Spleen (tissue), 11 donors: ENCODE measurements at regions not wholly inside any gene's neighbourhood (a gene's known extent, or its start where the extent isn't known, plus 50 kb on each side); places are given as distances from the start of the nearest gene placed in this dataset.

Experiments used
- DNase-seq: peaks from one replicate; pipeline ENCODE4 v3.0.0-alpha.2; 2020
- H3K27ac ChIP-seq, 8 donors: fragments of 200-600 bp; sonication (generic) in 7 of 8; 1 replicate in 4 of 8; 2 replicates in 4 of 8; pipeline versions ENCODE4 v1.5.0 to v1.8.0; 2016 to 2021; ENCODE audit warnings: inconsistent platforms in 4 of 8, mild to moderate bottlenecking in 4 of 8, moderate library complexity in 1 of 8
- H3K27me3 ChIP-seq, 7 donors: fragments of 200-600 bp; sonication (generic) in 6 of 7; replicated peaks in 1 of 7; 1 replicate in 4 of 7; 2 replicates in 3 of 7; pipeline versions ENCODE4 v1.5.0 to v1.8.0; 2016 to 2021; ENCODE audit warnings: inconsistent platforms in 3 of 7, mild to moderate bottlenecking in 1 of 7
- H3K36me3 ChIP-seq, 6 donors: fragments of 200-600 bp; sonication (generic) in 5 of 6; 1 replicate in 4 of 6; 2 replicates in 2 of 6; pipeline versions ENCODE4 v1.5.0 to v1.8.0; 2016 to 2021; ENCODE audit warnings: inconsistent platforms in 2 of 6
- H3K4me1 ChIP-seq, 6 donors: fragments of 200-600 bp; sonication (generic) in 5 of 6; 1 replicate in 3 of 6; 2 replicates in 3 of 6; pipeline versions ENCODE4 v1.5.0 to v1.8.0; 2016 to 2021; ENCODE audit warnings: inconsistent platforms in 3 of 6
- H3K4me3 ChIP-seq, 8 donors: fragments of 200-600 bp; sonication (generic) in 7 of 8; 1 replicate in 4 of 8; 2 replicates in 4 of 8; pipeline versions ENCODE4 v1.5.0 to v1.8.0; 2016 to 2021; ENCODE audit warnings: inconsistent platforms in 4 of 8, mild to moderate bottlenecking in 4 of 8, moderate library complexity in 2 of 8
- H3K9me3 ChIP-seq, 8 donors: fragments of 200-600 bp; sonication (generic) in 7 of 8; 1 replicate in 4 of 8; 2 replicates in 4 of 8; pipeline versions ENCODE4 v1.5.0 to v1.8.0; 2016 to 2021; ENCODE audit warnings: inconsistent platforms in 4 of 8
- POLR2A ChIP-seq, 3 donors: fragments of 450-650 bp; IDR thresholded peaks; one replicate each; pipeline ENCODE4 v1.5.1; 2017; ENCODE audit warnings: antibody characterized with exemption in 3 of 3, mild to moderate bottlenecking in 1 of 3
- POLR2AphosphoS5 ChIP-seq, 3 donors: sonication (generic); formaldehyde crosslinking; IDR thresholded peaks; one replicate each; pipeline ENCODE4 v1.5.1; 2017; ENCODE audit warnings: antibody characterized with exemption in 3 of 3
- WGBS, 5 donors: extraction: QIAGEN DNeasy Blood & Tissue Kit in 3 of 5; methylation state at CpG; one replicate each; pipeline versions ENCODE4 v1.1.5 to v1.1.7; 2013 to 2018; 5-methylcytosine and 5-hydroxymethylcytosine counted together
- intact Hi-C: fragments of 100-400 bp; cut with DNase I; formaldehyde crosslinking; loops from one replicate; pipeline ENCODE4 v1.15.0; 2023; ENCODE audit warnings: low total_unique reads
- TF ChIP-seq, protein P1 (sequence below), 11 experiments: fragments of 200-600 bp in 7 of 11; fragments of 450-650 bp in 4 of 11; sonication (generic) in 4 of 11; IDR thresholded peaks in 8 of 11; conservative IDR thresholded peaks in 3 of 11; 1 replicate in 7 of 11; 2 replicates in 4 of 11; pipeline versions ENCODE4 v1.4.0 to v1.8.0; 2016 to 2021; ENCODE audit warnings: antibody characterized with exemption in 11 of 11, inconsistent platforms in 4 of 11, mild to moderate bottlenecking in 1 of 11
- donor health status: healthy with polysubstance abuse.
- donor health status: DM: no; HTN: no; CAD: no; lungs with moderate emphysema.
- donor health status: DM: no; HTN: no; CAD: no.
- donor health status: Bipolar disorder and iron deficiency.
- donor health status: healthy.
- donor health status: DM: no; HTN: no; CAD: no.
- donor health status: DM: yes; HTN: yes; CAD: no.

DNA sequence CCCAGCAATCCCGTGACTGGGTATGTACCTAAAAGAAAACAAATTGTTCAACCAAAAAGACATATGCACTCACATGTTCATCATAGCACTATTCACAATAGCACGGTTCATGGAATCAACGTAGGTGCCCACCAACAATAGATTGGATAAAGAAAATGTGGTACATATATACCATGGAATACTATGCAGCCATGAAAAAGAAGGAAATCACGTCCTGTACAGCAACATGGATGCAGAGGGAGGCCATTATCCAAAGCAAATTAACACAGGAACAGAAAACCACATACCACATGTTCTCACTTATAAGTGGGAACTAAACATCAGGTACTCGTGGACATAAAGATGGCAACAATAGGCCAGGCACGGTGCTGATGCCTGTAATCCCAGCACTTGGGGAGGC, 207.9 kb upstream of the TNP1 start:
- peaks cover 0 to 10% (median 0%) of the 10 kb centered on the region in 7 donors for H3K27me3 ChIP-seq
- no peak overlapping the region for H3K4me3 ChIP-seq
- DNase-seq = no peak
- TF ChIP-seq, protein P1, sequence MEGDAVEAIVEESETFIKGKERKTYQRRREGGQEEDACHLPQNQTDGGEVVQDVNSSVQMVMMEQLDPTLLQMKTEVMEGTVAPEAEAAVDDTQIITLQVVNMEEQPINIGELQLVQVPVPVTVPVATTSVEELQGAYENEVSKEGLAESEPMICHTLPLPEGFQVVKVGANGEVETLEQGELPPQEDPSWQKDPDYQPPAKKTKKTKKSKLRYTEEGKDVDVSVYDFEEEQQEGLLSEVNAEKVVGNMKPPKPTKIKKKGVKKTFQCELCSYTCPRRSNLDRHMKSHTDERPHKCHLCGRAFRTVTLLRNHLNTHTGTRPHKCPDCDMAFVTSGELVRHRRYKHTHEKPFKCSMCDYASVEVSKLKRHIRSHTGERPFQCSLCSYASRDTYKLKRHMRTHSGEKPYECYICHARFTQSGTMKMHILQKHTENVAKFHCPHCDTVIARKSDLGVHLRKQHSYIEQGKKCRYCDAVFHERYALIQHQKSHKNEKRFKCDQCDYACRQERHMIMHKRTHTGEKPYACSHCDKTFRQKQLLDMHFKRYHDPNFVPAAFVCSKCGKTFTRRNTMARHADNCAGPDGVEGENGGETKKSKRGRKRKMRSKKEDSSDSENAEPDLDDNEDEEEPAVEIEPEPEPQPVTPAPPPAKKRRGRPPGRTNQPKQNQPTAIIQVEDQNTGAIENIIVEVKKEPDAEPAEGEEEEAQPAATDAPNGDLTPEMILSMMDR (IDR thresholded peaks at IDR 0.05 in 8 of 11, conservative IDR thresholded peaks at IDR 0.05 in 3 of 11) = no peak
- no peak for TF ChIP-seq POLR2AphosphoS5 (IDR thresholded peaks at IDR 0.05)
- no peak for TF ChIP-seq POLR2A (IDR thresholded peaks at IDR 0.05)
- no peak overlapping the region for H3K27ac ChIP-seq
- intact Hi-C loops = no loop called here
- peaks cover 0 to 7% (median 2%) of the 10 kb centered on the region in 8 donors for H3K9me3 ChIP-seq
- H3K36me3 ChIP-seq = no peaks in the 10 kb centered on the region
- H3K4me1 ChIP-seq = peaks cover 0 to 9% (median 2%) of the 10 kb centered on the region in 6 donors
- WGBS, 5 donors = 87 to 96% (median 92%) methylated on average over 6 of the region's 6 CpGs

DNA sequence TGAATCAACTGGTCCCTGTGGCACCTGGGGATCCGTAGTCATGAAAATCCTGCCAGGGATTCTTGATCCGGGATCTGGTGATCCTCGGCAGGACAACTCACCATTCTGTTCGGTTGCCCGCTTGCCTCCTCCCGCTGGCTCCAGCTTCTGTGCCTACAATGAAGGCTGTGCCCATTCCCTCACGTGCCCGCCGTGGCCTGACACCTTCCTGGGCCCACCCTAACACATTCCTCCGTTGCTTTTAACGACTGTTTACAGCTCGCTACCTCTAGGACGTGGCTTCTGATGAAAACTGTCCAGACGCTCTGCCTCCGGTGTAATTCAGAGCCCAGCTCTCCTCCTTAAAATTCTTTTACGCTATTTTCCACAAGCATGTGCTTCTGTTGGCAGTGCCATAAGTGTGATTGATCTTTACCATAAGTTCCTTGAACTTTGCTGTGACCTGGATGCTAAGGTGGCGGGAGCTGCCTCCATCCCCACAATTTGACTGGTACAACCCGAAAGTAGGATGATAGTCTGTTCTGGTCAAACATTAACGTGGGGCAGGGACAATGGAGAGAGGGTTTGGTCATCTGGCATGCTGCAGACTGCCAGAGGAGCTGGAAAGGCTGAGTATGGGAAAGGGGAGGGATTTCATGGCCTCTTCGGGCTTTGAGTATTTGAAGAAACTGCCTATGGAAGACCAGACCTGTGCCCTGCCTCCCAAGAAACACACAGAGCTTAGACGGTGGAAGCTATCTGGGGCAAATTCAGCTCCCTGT, 206.8 kb upstream of the TNP1 start:
- Histone ChIP-seq H3K27ac (no peak overlapping the region), H3K9me3 (peaks cover 0 to 7% (median 2%) of the 10 kb centered on the region in 8 donors), H3K27me3 (peaks cover 0 to 10% (median 0%) of the 10 kb centered on the region in 7 donors), H3K4me3 (no peak overlapping the region), H3K4me1 (peaks cover 0 to 9% (median 2%) of the 10 kb centered on the region in 6 donors), H3K36me3 (no peaks in the 10 kb centered on the region)
- no peak for DNase-seq
- TF ChIP-seq, protein P1 (IDR thresholded peaks at IDR 0.05 in 8 of 11, conservative IDR thresholded peaks at IDR 0.05 in 3 of 11) = no peak
- TF ChIP-seq POLR2A (IDR thresholded peaks at IDR 0.05) (no peak), POLR2AphosphoS5 (IDR thresholded peaks at IDR 0.05) (no peak)
- 85 to 91% (median 89%) methylated on average over 21 of the region's 21 CpGs for WGBS, 5 donors
- intact Hi-C loops = no loop called here

DNA sequence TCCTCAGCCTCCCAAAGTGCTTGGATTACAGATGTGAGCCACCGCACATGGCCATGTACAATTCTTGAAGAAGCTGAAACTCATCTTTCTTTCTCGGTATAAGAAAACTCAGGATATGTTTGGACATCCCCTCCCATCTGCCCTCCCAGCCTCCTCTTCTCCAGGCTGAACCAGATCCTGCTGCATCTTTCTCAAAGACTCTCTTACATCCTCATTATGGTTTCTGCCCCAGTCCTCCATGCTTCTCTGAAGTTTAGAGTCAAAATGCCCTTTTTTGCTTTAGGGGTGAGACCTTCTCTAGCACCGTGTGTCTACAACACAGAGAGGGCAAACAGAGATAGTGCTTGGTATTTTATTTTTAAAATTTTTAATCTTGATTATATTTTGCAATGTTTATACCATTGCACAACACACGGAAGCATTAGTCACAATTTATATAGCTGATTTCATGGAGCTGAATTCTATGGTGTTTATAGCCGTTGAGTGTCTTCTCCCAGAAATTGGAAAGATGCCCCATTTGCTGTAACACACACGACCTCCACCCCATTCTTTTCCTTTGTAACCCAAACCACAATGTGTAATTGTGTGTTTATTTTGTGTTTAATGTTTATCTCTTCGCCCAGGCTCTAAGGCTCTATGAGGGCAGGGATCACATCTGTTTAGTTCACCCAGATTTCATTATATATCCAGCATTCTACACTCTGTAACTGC, 206.0 kb upstream of the TNP1 start:
- Histone ChIP-seq H3K4me3 (no peak overlapping the region), H3K36me3 (no peaks in the 10 kb centered on the region), H3K9me3 (peaks cover 0 to 7% (median 2%) of the 10 kb centered on the region in 8 donors), H3K4me1 (peaks cover 0 to 9% (median 2%) of the 10 kb centered on the region in 6 donors), H3K27ac (no peak overlapping the region), H3K27me3 (peaks cover 0 to 10% (median 0%) of the 10 kb centered on the region in 7 donors)
- TF ChIP-seq POLR2AphosphoS5 (IDR thresholded peaks at IDR 0.05) (no peak), POLR2A (IDR thresholded peaks at IDR 0.05) (no peak)
- TF ChIP-seq, protein P1 (IDR thresholded peaks at IDR 0.05 in 8 of 11, conservative IDR thresholded peaks at IDR 0.05 in 3 of 11) = no peak
- intact Hi-C loops = no loop called here
- no peak for DNase-seq
- WGBS, 5 donors = 76 to 88% (median 80%) methylated on average over 7 of the region's 7 CpGs

DNA sequence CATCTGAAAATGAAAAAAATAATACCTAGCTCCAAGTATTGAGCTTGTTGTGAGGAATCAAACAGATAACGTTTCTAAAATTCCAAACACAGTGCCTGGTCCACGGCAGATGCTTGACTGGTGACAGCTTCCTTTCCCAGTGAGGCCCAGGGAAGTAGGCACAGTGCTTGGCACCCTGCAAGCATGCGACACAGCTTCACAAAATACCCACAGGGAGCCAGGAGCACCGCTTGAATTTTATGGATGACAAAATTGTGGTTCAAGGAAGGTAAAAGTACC, 205.1 kb upstream of the TNP1 start:
- no peak for TF ChIP-seq POLR2A (IDR thresholded peaks at IDR 0.05)
- TF ChIP-seq, protein P1 (IDR thresholded peaks at IDR 0.05 in 8 of 11, conservative IDR thresholded peaks at IDR 0.05 in 3 of 11) = no peak
- no peak for TF ChIP-seq POLR2AphosphoS5 (IDR thresholded peaks at IDR 0.05)
- Histone ChIP-seq H3K27ac (no peak overlapping the region), H3K9me3 (peaks cover 0 to 7% (median 2%) of the 10 kb centered on the region in 8 donors), H3K4me1 (peaks cover 0 to 9% (median 2%) of the 10 kb centered on the region in 6 donors), H3K27me3 (peaks cover 0 to 10% (median 0%) of the 10 kb centered on the region in 7 donors), H3K36me3 (no peaks in the 10 kb centered on the region), H3K4me3 (no peak overlapping the region)
- no peak for DNase-seq
- intact Hi-C loops = no loop called here
- 68 to 81% (median 70%) methylated on average over 4 of the region's 4 CpGs for WGBS, 5 donors
